HEK293 (cell line): ENCODE measurements at regions not wholly inside any gene's neighbourhood (a gene's known extent, or its start where the extent isn't known, plus 50 kb on each side); places are given as distances from the start of the nearest gene placed in this dataset.

ENCODE experiments used
- CTCF ChIA-PET: fragments of 350-600 bp; formaldehyde crosslinking; extraction: SDS; loops from one replicate; lab custom pipeline; 2021; ENCODE audit warnings: antibody characterized with exemption; lab: Yijun Ruan, JAX
- POLR2A ChIA-PET: fragments of 300-600 bp; formaldehyde crosslinking; extraction: SDS; loops from one replicate; lab custom pipeline; 2020; ENCODE audit warnings: antibody characterized with exemption, inconsistent platforms; lab: Yijun Ruan, JAX
- H3K27ac ChIP-seq: fragments of 200-500 bp; sonication (Bioruptor generic); 2 replicates; pipeline ENCODE4 v1.5.1; 2014; ENCODE audit warnings: low read depth, low read length, control low read depth, inconsistent platforms; ENCODE audit errors: extremely low read depth
- H3K36me3 ChIP-seq, 2 experiments: fragments of 200-500 bp in 1 of 2; sonication (Bioruptor generic) in 1 of 2; 1 replicate in 1 of 2; 2 replicates in 1 of 2; pipeline ENCODE4 v1.5.1; 2014 to 2017; ENCODE audit warnings: inconsistent platforms in 2 of 2, low read length in 2 of 2; ENCODE audit not compliant: control insufficient read depth in 2 of 2, insufficient read depth in 1 of 2
- H3K4me1 ChIP-seq: fragments of 200-500 bp; sonication (Bioruptor generic); 2 replicates; pipeline ENCODE4 v1.5.1; 2014; ENCODE audit warnings: mild to moderate bottlenecking, low read length, inconsistent platforms; ENCODE audit not compliant: control insufficient read depth, insufficient read depth
- H3K4me3 ChIP-seq: 2 replicates; pipeline ENCODE4 v1.5.1; 2011; ENCODE audit warnings: low read depth, mild to moderate bottlenecking, control low read depth, low read length, moderate library complexity
- H3K9me3 ChIP-seq: fragments of 200-500 bp; sonication (Bioruptor generic); 2 replicates; pipeline ENCODE4 v1.5.1; 2014; ENCODE audit warnings: low read depth, low read length, inconsistent platforms; ENCODE audit not compliant: control insufficient read depth, insufficient read depth
- FEZF1 ChIP-seq: fragments of 450-650 bp; formaldehyde crosslinking; IDR thresholded peaks from 2 replicates; pipeline ENCODE4 v1.5.1; 2016; ENCODE audit warnings: missing biosample characterization, missing genetic modification characterization
- GLI2 ChIP-seq: fragments of 450-650 bp; formaldehyde crosslinking; IDR thresholded peaks from 2 replicates; pipeline ENCODE4; 2017; ENCODE audit warnings: missing biosample characterization, missing genetic modification characterization, low read depth, borderline replicate concordance
- HOXD13 ChIP-seq: sonication (generic); formaldehyde crosslinking; IDR thresholded peaks from 2 replicates; pipeline ENCODE4 v1.8.0; 2022; ENCODE audit warnings: missing genetic modification reagents, borderline replicate concordance
- IKZF3 ChIP-seq: fragments of 450-650 bp; IDR thresholded peaks from 2 replicates; pipeline ENCODE4 v1.5.0; 2018; ENCODE audit warnings: missing biosample characterization, mild to moderate bottlenecking, missing genetic modification characterization, moderate library complexity
- KLF1 ChIP-seq: fragments of 450-650 bp; formaldehyde crosslinking; IDR thresholded peaks from 2 replicates; pipeline ENCODE4 v1.5.1; 2016; ENCODE audit warnings: missing biosample characterization, missing genetic modification characterization
- KLF7 ChIP-seq: fragments of 450-650 bp; formaldehyde crosslinking; IDR thresholded peaks from 2 replicates; pipeline ENCODE4 v1.5.1; 2016; ENCODE audit warnings: missing biosample characterization, missing genetic modification characterization, borderline replicate concordance
- MYNN ChIP-seq: fragments of 450-650 bp; formaldehyde crosslinking; IDR thresholded peaks from 2 replicates; pipeline ENCODE4 v1.5.1; 2016; ENCODE audit warnings: missing biosample characterization, missing genetic modification characterization, borderline replicate concordance
- SALL2 ChIP-seq: fragments of 450-650 bp; formaldehyde crosslinking; IDR thresholded peaks from 2 replicates; pipeline ENCODE4 v1.5.0; 2017; ENCODE audit warnings: missing biosample characterization, mild to moderate bottlenecking, missing genetic modification characterization, borderline replicate concordance
- SCRT2 ChIP-seq: fragments of 450-650 bp; formaldehyde crosslinking; IDR thresholded peaks from 2 replicates; pipeline ENCODE4 v1.5.1; 2016; ENCODE audit warnings: missing biosample characterization, missing genetic modification characterization
- ZBTB1 ChIP-seq: fragments of 450-650 bp; formaldehyde crosslinking; IDR thresholded peaks from 2 replicates; pipeline ENCODE4 v1.5.1; 2016; ENCODE audit warnings: missing biosample characterization, missing genetic modification characterization
- ZIC2 ChIP-seq: fragments of 450-650 bp; formaldehyde crosslinking; IDR thresholded peaks from 2 replicates; pipeline ENCODE4 v1.5.1; 2016; ENCODE audit warnings: missing biosample characterization, missing genetic modification characterization
- ZNF140 ChIP-seq: fragments of 450-650 bp; formaldehyde crosslinking; IDR thresholded peaks from 2 replicates; pipeline ENCODE4 v1.5.1; 2016; ENCODE audit warnings: missing biosample characterization, missing genetic modification characterization
- ZNF155 ChIP-seq: fragments of 450-650 bp; formaldehyde crosslinking; IDR thresholded peaks from 2 replicates; pipeline ENCODE4 v1.5.1; 2016; ENCODE audit warnings: missing biosample characterization, missing genetic modification characterization
- ZNF2 ChIP-seq: fragments of 450-650 bp; formaldehyde crosslinking; IDR thresholded peaks from 2 replicates; pipeline ENCODE4 v1.5.1; 2016; ENCODE audit warnings: missing biosample characterization, missing genetic modification characterization
- ZNF202 ChIP-seq: fragments of 450-650 bp; formaldehyde crosslinking; IDR thresholded peaks from 2 replicates; pipeline ENCODE4 v1.5.1; 2016; ENCODE audit warnings: missing biosample characterization, missing genetic modification characterization, borderline replicate concordance
- ZNF366 ChIP-seq: fragments of 450-650 bp; formaldehyde crosslinking; conservative IDR thresholded peaks from 2 replicates; pipeline ENCODE4 v1.5.1; 2016; ENCODE audit warnings: missing biosample characterization, missing genetic modification characterization
- ZNF37A ChIP-seq: fragments of 450-650 bp; IDR thresholded peaks from 2 replicates; pipeline ENCODE4 v1.5.1; 2018; ENCODE audit warnings: missing biosample characterization, missing genetic modification characterization
- ZNF404 ChIP-seq: fragments of 450-650 bp; formaldehyde crosslinking; IDR thresholded peaks from 2 replicates; pipeline ENCODE4 v1.5.1; 2017; ENCODE audit warnings: missing biosample characterization, missing genetic modification characterization
- ZNF426 ChIP-seq: fragments of 450-650 bp; formaldehyde crosslinking; IDR thresholded peaks from 2 replicates; pipeline ENCODE4 v1.5.1; 2017; ENCODE audit warnings: missing biosample characterization, missing genetic modification characterization, mild to moderate bottlenecking, inconsistent platforms, moderate library complexity
- ZNF433 ChIP-seq: fragments of 450-650 bp; formaldehyde crosslinking; IDR thresholded peaks from 2 replicates; pipeline ENCODE4 v1.5.1; 2016; ENCODE audit warnings: missing biosample characterization, missing genetic modification characterization, low read depth
- ZNF48 ChIP-seq: fragments of 450-650 bp; formaldehyde crosslinking; IDR thresholded peaks from 2 replicates; pipeline ENCODE4 v1.5.1; 2016; ENCODE audit warnings: missing biosample characterization, missing genetic modification characterization
- ZNF513 ChIP-seq: fragments of 450-650 bp; IDR thresholded peaks from 2 replicates; pipeline ENCODE4 v1.5.1; 2018; ENCODE audit warnings: missing biosample characterization, missing genetic modification characterization
- ZNF529 ChIP-seq: fragments of 450-650 bp; formaldehyde crosslinking; IDR thresholded peaks from 2 replicates; pipeline ENCODE4 v1.5.1; 2017; ENCODE audit warnings: missing genetic modification characterization, missing biosample characterization; ENCODE audit not compliant: insufficient replicate concordance
- ZNF555 ChIP-seq: fragments of 450-650 bp; formaldehyde crosslinking; conservative IDR thresholded peaks from 2 replicates; pipeline ENCODE4 v1.5.1; 2017; ENCODE audit warnings: missing biosample characterization, mild to moderate bottlenecking, missing genetic modification characterization, inconsistent platforms
- ZNF561 ChIP-seq: fragments of 450-650 bp; IDR thresholded peaks from 2 replicates; pipeline ENCODE4 v1.5.1; 2018; ENCODE audit warnings: missing biosample characterization, missing genetic modification characterization, borderline replicate concordance
- ZNF580 ChIP-seq: fragments of 450-650 bp; formaldehyde crosslinking; IDR thresholded peaks from 2 replicates; pipeline ENCODE4 v1.5.1; 2016; ENCODE audit warnings: missing biosample characterization, missing genetic modification characterization
- ZNF600 ChIP-seq: fragments of 450-650 bp; formaldehyde crosslinking; IDR thresholded peaks from 2 replicates; pipeline ENCODE4 v1.5.1; 2016; ENCODE audit warnings: missing biosample characterization, missing genetic modification characterization
- ZNF623 ChIP-seq: fragments of 450-650 bp; formaldehyde crosslinking; IDR thresholded peaks from 2 replicates; pipeline ENCODE4 v1.5.1; 2016; ENCODE audit warnings: missing biosample characterization, missing genetic modification characterization
- ZNF639 ChIP-seq: fragments of 450-650 bp; formaldehyde crosslinking; IDR thresholded peaks from 2 replicates; pipeline ENCODE4 v1.5.1; 2016; ENCODE audit warnings: missing biosample characterization, missing genetic modification characterization
- ZNF707 ChIP-seq: fragments of 450-650 bp; formaldehyde crosslinking; IDR thresholded peaks from 2 replicates; pipeline ENCODE4 v1.5.1; 2016; ENCODE audit warnings: missing biosample characterization, missing genetic modification characterization
- ZNF776 ChIP-seq: fragments of 450-650 bp; formaldehyde crosslinking; IDR thresholded peaks from 2 replicates; pipeline ENCODE4 v1.5.0; 2017; ENCODE audit warnings: missing biosample characterization, missing genetic modification characterization, borderline replicate concordance
- ZSCAN23 ChIP-seq: fragments of 450-650 bp; formaldehyde crosslinking; IDR thresholded peaks from 2 replicates; pipeline ENCODE4 v1.5.1; 2016; ENCODE audit warnings: missing biosample characterization, missing genetic modification characterization
- ZSCAN5A ChIP-seq: fragments of 450-650 bp; formaldehyde crosslinking; IDR thresholded peaks from 2 replicates; pipeline ENCODE4 v1.5.1; 2016; ENCODE audit warnings: missing biosample characterization, missing genetic modification characterization

- Histone ChIP-seq H3K9me3 (no peaks in the 10 kb centered on the region), H3K4me1 (no peaks in the 10 kb centered on the region), H3K36me3 (no peaks in the 10 kb centered on the region), H3K4me3 (no peak overlapping the region), H3K27ac (no peak overlapping the region)
- POLR2A ChIA-PET, result no interaction called here
- TF ChIP-seq KLF1 (tag by site-specific recombination) (no peak), ZNF366 (tag by site-specific recombination) (no peak), MYNN (tag by site-specific recombination) (no peak), GLI2 (tag by site-specific recombination) (no peak), ZBTB1 (tag by site-specific recombination) (no peak), ZNF580 (tag by site-specific recombination) (no peak), ZNF433 (tag by site-specific recombination) (no peak), IKZF3 (no peak), ZIC2 (tag by site-specific recombination) (no peak), ZNF2 (no peak), ZNF140 (tag by site-specific recombination) (no peak), ZNF555 (no peak), ZNF707 (tag by site-specific recombination) (no peak), ZNF639 (tag by site-specific recombination) (no peak), ZNF155 (tag by site-specific recombination) (no peak), ZNF529 (tag by site-specific recombination) (no peak), ZNF776 (tag by site-specific recombination) (no peak)
- CTCF ChIA-PET, result no interaction called here
These were observed 204.1 kb upstream of the AGTR1 start for GRCh38 chr3:148493631-148494030.

- H3K27ac ChIP-seq, result no peak overlapping the region
- H3K9me3 ChIP-seq, result no peaks in the 10 kb centered on the region
- TF ChIP-seq ZNF404 (no peak), ZNF202 (tag by site-specific recombination) (no peak), FEZF1 (tag by site-specific recombination) (no peak), ZSCAN23 (tag by site-specific recombination) (no peak), SALL2 (tag by site-specific recombination) (no peak), ZNF623 (no peak), ZNF600 (no peak), KLF7 (tag by site-specific recombination) (no peak)
- H3K36me3 ChIP-seq, result no peaks in the 10 kb centered on the region
- H3K4me3 ChIP-seq, result no peak overlapping the region
- ChIA-PET POLR2A (no interaction called here), CTCF (no interaction called here)
- H3K4me1 ChIP-seq, result no peaks in the 10 kb centered on the region
These were observed 203.3 kb upstream of the AGTR1 start for GRCh38 chr3:148494451-148494850.

GRCh38 chr3:148500881-148501280 lies 196.8 kb upstream of the AGTR1 start:
- Histone ChIP-seq H3K4me3 (no peak overlapping the region), H3K27ac (no peak overlapping the region), H3K9me3 (no peaks in the 10 kb centered on the region), H3K4me1 (no peaks in the 10 kb centered on the region), H3K36me3 (no peaks in the 10 kb centered on the region)
- ChIA-PET POLR2A (no interaction called here), CTCF (no interaction called here)
- no peak for TF ChIP-seq HOXD13 (CRISPR knock-in tag)
- TF ChIP-seq ZNF426 (tag by site-specific recombination), result no peak
- TF ChIP-seq ZNF561, result no peak
- no peak for TF ChIP-seq ZSCAN5A (tag by site-specific recombination)
- no peak for TF ChIP-seq ZNF48 (tag by site-specific recombination)
- TF ChIP-seq SCRT2 (tag by site-specific recombination), result no peak
- no peak for TF ChIP-seq ZNF513
- no peak for TF ChIP-seq ZNF37A (tag by site-specific recombination)
